Thoracic aorta (tissue), 2 donors: ENCODE measurements at regions not wholly inside any gene's neighbourhood (a gene's known extent, or its start where the extent isn't known, plus 50 kb on each side); places are given as distances from the start of the nearest gene placed in this dataset.

Experiments used
- ATAC-seq: fragments of 150-250 bp; one replicate; pipeline ENCODE4 v1.8.0; 2017; ENCODE audit warnings: low read depth; ENCODE audit not compliant: insufficient number of reproducible peaks, low FRiP score
- DNase-seq: peaks from one replicate; pipeline ENCODE4 v3.0.0-alpha.2; 2020; ENCODE audit warnings: low spot score
- H3K27ac ChIP-seq, 2 donors: fragments of 200-600 bp; sonication (generic); 1 replicate in 1 of 2; 2 replicates in 1 of 2; pipeline ENCODE4 v1.5.1; 2016; ENCODE audit warnings: mild to moderate bottlenecking in 2 of 2, moderate library complexity in 2 of 2
- H3K27me3 ChIP-seq: fragments of 200-600 bp; sonication (generic); replicated peaks from 2 replicates; pipeline ENCODE4 v1.6.0; 2016; ENCODE audit warnings: mild to moderate bottlenecking; ENCODE audit not compliant: insufficient read depth
- H3K36me3 ChIP-seq: fragments of 200-600 bp; sonication (generic); one replicate; pipeline ENCODE4 v1.5.1; 2016
- H3K4me1 ChIP-seq, 2 donors: fragments of 200-600 bp; sonication (generic); 1 replicate in 1 of 2; 2 replicates in 1 of 2; pipeline versions ENCODE4 v1.5.1 to v1.6.0; 2016; ENCODE audit warnings: low read depth in 2 of 2, mild to moderate bottlenecking in 1 of 2; ENCODE audit not compliant: control insufficient read depth in 1 of 2
- H3K4me3 ChIP-seq: fragments of 200-600 bp; sonication (generic); 2 replicates; pipeline ENCODE4 v1.5.1; 2016; ENCODE audit warnings: mild to moderate bottlenecking
- H3K9me3 ChIP-seq: fragments of 200-600 bp; sonication (generic); 2 replicates; pipeline ENCODE4 v1.5.1; 2016
- CTCF ChIP-seq: fragments of 200-600 bp; sonication (generic); IDR thresholded peaks from one replicate; pipeline ENCODE4 v1.5.1; 2019; ENCODE audit warnings: antibody characterized with exemption

- Histone ChIP-seq H3K36me3 (no peaks in the 10 kb centered on the region), H3K27ac (no peak overlapping the region), H3K9me3 (no peaks in the 10 kb centered on the region), H3K4me3 (no peak overlapping the region), H3K4me1 (peaks cover 15 to 27% of the 10 kb centered on the region in 2 donors), H3K27me3 (no peaks in the 10 kb centered on the region)
- ATAC-seq: no peak
- TF ChIP-seq CTCF: no peak
- no peak for DNase-seq
These were observed 183.9 kb downstream of the ERMARD start for GRCh38 chr6:169935348-169935718.

- Histone ChIP-seq H3K4me3 (peak overlapping the region; percentile 26), H3K9me3 (no peaks in the 10 kb centered on the region), H3K27me3 (no peaks in the 10 kb centered on the region), H3K4me1 (peaks cover 15 to 27% of the 10 kb centered on the region in 2 donors), H3K27ac (no peak overlapping the region), H3K36me3 (no peaks in the 10 kb centered on the region)
- DNase-seq (no peak), ATAC-seq (no peak)
- no peak for TF ChIP-seq CTCF
These were observed 183.4 kb downstream of the ERMARD start for GRCh38 chr6:169934699-169935347.

- peaks cover 15 to 27% of the 10 kb centered on the region in 2 donors for H3K4me1 ChIP-seq
- H3K4me3 ChIP-seq: peak overlapping the region; percentile 26
- DNase-seq (no peak), ATAC-seq (peak; percentile 56)
- H3K27me3 ChIP-seq: no peaks in the 10 kb centered on the region
- no peaks in the 10 kb centered on the region for H3K36me3 ChIP-seq
- H3K27ac ChIP-seq: peak overlapping the region in 1 of 2 donors; percentile 27
- no peak for TF ChIP-seq CTCF
- no peaks in the 10 kb centered on the region for H3K9me3 ChIP-seq
These were observed 182.6 kb downstream of the ERMARD start for GRCh38 chr6:169933839-169934698.

GRCh38 chr6:169933251-169933821 is 181.9 kb downstream of the ERMARD start:
- no peak for DNase-seq
- Histone ChIP-seq H3K27ac (peak overlapping the region in 1 of 2 donors; percentile 27), H3K4me1 (peaks cover 15 to 27% of the 10 kb centered on the region in 2 donors), H3K27me3 (no peaks in the 10 kb centered on the region), H3K9me3 (no peaks in the 10 kb centered on the region), H3K36me3 (no peaks in the 10 kb centered on the region), H3K4me3 (no peak overlapping the region)
- ATAC-seq: no peak
- no peak for TF ChIP-seq CTCF

GRCh38 chr6:169932491-169932890 is 181.1 kb downstream of the ERMARD start:
- Histone ChIP-seq H3K27ac (no peak overlapping the region), H3K4me3 (no peak overlapping the region), H3K27me3 (no peaks in the 10 kb centered on the region), H3K4me1 (peaks cover 15 to 27% of the 10 kb centered on the region in 2 donors), H3K36me3 (no peaks in the 10 kb centered on the region), H3K9me3 (no peaks in the 10 kb centered on the region)
- TF ChIP-seq CTCF: no peak
- DNase-seq: no peak
- ATAC-seq: no peak
